ENCODE measurements at regions not wholly inside any gene's neighbourhood (a gene's known extent, or its start where the extent isn't known, plus 50 kb on each side); places are given as distances from the start of the nearest gene placed in this dataset.

DNA sequence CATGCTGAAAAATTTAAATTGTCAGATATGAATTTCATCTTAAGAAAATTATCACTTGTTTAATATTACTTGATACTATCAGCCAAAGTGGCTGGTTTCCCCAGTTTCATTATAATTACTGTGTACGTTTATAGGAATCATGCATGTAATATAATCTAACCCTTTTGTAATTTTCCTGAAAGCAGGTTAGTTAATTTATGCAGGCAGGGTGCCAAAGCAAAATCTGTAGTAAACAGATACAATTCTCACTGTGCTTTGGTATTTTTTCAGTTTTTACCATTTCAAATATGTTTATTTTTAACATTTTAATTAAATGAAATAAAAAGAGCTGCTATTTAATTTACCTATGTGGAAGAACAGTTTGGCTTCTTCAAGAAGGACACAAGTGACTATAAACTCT, 1227.5 kb upstream of the MIR17HG start:
- no peak for DNase-seq

- DNase-seq: no peak
Observed at GRCh38 chr13:90121784-90122183, 1225.7 kb upstream of the MIR17HG start.

- DNase-seq: no peak
Observed at GRCh38 chr13:90122531-90122930, 1225.0 kb upstream of the MIR17HG start.

DNA sequence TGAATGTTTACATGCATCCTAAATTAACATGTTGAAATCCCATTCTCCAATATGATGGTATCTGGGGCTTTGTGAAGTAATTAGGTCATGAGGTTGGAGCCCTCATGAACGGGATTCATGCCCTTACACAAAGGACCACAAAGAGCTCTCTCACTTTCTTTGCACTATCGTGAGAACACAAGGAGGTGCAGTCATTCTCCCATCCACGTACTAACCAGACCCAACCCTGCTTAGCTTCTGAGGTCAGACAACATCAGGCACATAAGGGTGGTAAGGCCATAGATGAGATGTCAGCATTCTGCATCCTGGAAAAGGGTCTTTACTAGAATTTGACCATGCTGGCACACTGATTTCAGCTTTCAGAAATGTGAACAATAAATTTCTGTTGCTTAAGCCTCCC, 1211.9 kb upstream of the MIR17HG start:
- DNase-seq: no peak

DNA sequence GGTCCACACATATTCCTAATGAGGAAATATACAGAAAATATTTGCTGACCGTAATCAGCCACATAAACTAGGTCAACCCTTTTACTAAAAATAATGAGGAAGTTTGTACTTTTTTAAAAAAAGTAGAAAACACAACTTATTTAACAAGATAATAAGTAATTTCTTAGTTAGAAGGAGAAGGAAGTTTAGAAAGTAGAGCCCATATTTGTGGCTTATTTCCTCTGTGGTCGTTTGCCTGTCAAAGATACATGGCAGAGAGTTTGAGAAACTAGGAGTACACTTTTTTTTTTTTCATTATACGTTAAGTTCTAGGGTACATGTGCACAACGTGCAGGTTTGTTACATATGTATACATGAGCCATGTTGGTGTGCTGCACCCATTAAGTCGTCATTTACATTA, 1205.2 kb upstream of the MIR17HG start:
- DNase-seq: no peak

- no peak for DNase-seq
Observed at GRCh38 chr13:90154311-90154960, 1193.1 kb upstream of the MIR17HG start.

DNA sequence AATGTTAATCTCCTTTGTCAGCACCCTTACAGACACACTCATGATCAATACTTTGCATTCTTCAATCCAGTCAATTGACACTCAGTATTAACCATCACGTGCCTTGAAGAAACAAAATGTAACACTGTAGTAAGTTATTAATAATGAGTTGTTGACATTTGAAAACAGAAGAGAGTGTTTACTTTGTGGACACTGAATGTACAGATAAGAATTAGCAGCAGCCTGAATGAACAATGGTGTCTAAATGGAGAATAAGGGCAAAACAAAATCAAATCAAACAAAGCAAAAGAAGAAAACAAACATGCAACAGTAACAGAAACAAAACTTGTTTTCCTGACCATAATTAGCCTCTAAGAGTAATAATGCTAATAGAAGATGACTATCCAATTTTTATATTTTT, 1191.1 kb upstream of the MIR17HG start:
- no peak for DNase-seq

- no peak for DNase-seq
Observed at GRCh38 chr13:90168953-90169352, 1178.5 kb upstream of the MIR17HG start.

GRCh38 chr13:90170208-90170607, 1177.3 kb upstream of the MIR17HG start:
- no peak for DNase-seq

DNA sequence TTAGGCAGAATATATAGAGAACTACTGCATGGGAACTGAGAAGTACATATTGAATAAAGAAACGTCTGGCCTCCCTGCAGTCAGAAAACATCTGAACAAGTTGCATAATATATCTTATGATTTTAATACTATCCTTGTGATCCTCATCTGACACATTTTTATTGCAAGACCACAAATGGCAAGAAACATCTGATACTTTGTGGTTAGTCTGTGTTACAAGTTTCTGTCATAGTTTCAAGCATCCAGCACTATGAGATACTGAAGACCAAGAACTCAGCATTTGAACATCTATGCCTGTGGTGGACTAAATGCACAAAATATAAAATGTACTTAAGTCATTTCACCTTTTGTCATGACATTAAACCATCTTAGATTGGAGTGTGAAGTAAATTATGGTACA, 1175.8 kb upstream of the MIR17HG start:
- DNase-seq: no peak

GRCh38 chr13:90177512-90177911, 1170.0 kb upstream of the MIR17HG start:
- no peak for DNase-seq

- DNase-seq: no peak
Observed at GRCh38 chr13:90184355-90184754, 1163.1 kb upstream of the MIR17HG start.

- DNase-seq: no peak
Observed at GRCh38 chr13:90185734-90186133, 1161.8 kb upstream of the MIR17HG start.

DNA sequence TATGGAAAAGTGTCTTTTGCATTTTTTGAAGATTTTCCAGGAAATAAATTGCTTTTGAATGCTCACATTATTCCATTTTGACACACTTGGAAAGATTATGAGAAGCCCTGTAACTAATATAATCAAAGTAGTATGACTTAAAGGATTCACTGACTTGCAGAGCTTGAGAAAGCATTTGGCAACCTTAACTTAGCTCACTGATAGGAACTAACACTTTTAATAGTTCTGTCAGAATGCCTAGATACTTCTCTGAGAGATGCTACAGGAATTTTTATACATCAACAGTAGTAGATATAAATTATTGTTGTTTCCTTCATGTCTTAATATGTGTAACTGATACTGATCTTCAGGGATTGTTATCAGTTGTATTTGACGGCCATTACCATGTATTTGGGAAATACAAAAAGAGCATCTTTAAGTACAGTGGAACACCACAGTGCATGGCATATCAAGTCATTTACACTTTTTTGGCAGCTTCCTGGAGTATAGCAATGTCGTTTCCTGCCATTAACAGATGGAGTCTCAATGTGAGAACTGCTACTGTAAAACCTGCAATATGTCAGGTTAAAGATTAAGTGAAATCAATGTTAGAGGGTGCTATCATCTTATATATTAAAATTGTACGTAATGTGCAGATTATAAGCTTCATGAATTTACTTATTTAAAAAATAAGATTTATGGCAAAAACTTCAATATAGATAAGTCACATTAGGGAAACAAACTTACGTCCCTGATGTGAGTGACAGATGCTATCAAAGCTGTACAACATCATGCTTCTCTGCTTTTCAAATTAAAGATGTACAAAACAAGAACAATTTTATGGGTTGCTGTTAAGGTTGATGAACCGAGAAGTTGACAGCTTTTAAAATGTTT, 1159.8 kb upstream of the MIR17HG start:
- DNase-seq: no peak

DNA sequence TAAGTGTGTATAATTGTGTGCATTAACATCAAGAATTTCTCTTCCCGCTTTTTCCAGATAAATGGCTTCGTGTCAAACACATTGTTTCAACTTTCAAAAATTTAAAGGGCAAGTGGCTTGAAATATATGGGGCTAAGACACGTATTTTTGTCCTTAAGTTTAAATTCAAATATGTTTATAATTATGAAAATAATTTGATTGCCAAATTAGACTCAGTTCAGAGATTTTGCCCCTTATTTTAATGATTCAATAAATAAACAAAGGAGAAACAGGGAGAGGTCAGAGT, 1159.2 kb upstream of the MIR17HG start:
- DNase-seq: no peak

- DNase-seq: no peak
Observed at GRCh38 chr13:90197722-90198121, 1149.8 kb upstream of the MIR17HG start.

- DNase-seq: no peak
Observed at GRCh38 chr13:90201202-90201601, 1146.3 kb upstream of the MIR17HG start.

GRCh38 chr13:90201676-90202460, 1145.6 kb upstream of the MIR17HG start:
- DNase-seq: no peak

GRCh38 chr13:90205081-90205480, 1142.4 kb upstream of the MIR17HG start:
- no peak for DNase-seq

GRCh38 chr13:90205911-90206310, 1141.6 kb upstream of the MIR17HG start:
- DNase-seq: no peak

GRCh38 chr13:90217275-90217674, 1130.2 kb upstream of the MIR17HG start:
- no peak for DNase-seq

GRCh38 chr13:90222758-90223157, 1124.7 kb upstream of the MIR17HG start:
- DNase-seq: no peak

DNA sequence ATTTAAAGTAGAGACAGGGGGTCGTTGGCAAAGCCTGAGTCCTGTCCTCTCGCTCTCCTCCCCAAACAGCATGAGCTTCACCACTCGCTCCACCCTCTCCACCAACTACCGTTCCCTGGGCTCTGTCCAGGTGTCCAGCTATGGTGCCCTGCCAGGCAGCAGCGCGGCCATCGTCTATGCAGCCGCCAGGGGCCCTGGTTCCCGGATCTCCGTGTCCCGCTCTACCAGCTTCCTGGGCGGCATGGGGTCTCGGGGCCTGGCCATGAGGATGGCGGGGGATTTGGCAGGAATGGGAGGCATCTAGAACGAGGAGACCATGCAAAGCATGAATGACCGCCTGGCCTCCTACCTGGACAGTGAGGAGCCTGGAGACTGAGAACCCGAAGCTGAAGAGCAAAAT, 1117.2 kb upstream of the MIR17HG start:
- no peak for DNase-seq

DNA sequence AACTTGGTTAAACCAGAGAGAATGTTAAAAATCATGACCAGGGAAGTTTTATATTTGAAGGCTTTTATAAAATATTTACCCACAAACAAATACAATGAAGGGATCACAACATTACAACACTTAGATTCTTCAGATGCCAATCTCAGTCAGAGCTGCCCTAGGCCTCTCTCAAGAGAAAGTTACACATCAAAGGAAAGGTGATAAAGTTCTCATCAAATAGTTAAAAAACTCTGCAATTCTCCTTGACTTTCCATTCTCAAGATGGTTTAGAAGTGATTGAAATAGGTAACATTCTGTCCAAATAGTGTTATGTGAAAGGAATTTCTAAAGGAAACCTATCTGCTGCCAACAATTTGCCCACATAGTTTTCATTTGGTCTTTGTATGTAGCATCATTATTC, 1115.2 kb upstream of the MIR17HG start:
- no peak for DNase-seq

Measured in NCI-H2107 (cell line).